ENCODE measurements at regions not wholly inside any gene's neighbourhood (a gene's known extent, or its start where the extent isn't known, plus 50 kb on each side); places are given as distances from the start of the nearest gene placed in this dataset.

- H3K9ac ChIP-seq (ENCODE audit: insufficient read depth in 1 of 2, low read length in 2 of 2), result no peak overlapping the region
- no peaks in the 10 kb centered on the region for H3K27me3 ChIP-seq (ENCODE audit: control insufficient read depth in 3 of 3, insufficient read depth in 3 of 3, low read length in 2 of 3)
- ATAC-seq (ENCODE audit: insufficient read depth, low FRiP score) (no peak), DNase-seq (no peak)
- H3K4me1 ChIP-seq (ENCODE audit: control insufficient read depth in 5 of 5, insufficient read depth in 5 of 5, low read length in 5 of 5), result no peaks in the 10 kb centered on the region
- TF ChIP-seq CTCF (IDR thresholded peaks at IDR 0.05; ENCODE audit: control extremely low read depth, extremely low read depth), result no peak
- H3K27ac ChIP-seq (ENCODE audit: low read depth in 1 of 2, low read length in 1 of 2), result no peak overlapping the region
- no peaks in the 10 kb centered on the region for H3K9me3 ChIP-seq (ENCODE audit: control insufficient read depth in 4 of 4, insufficient read depth in 3 of 4, low read length in 3 of 4)
- no peak overlapping the region for H3K4me3 ChIP-seq
- H3K36me3 ChIP-seq (ENCODE audit: control insufficient read depth in 4 of 4, insufficient read depth in 4 of 4, low read length in 4 of 4), result no peaks in the 10 kb centered on the region
These were observed 209.5 kb downstream of the IL15 start for GRCh38 chr4:141845901-141846300.

GRCh38 chr4:141849367-141849766, 213.0 kb downstream of the IL15 start:
- Histone ChIP-seq H3K27me3 (ENCODE audit: control insufficient read depth in 3 of 3, insufficient read depth in 3 of 3, low read length in 2 of 3) (no peaks in the 10 kb centered on the region), H3K9ac (ENCODE audit: insufficient read depth in 1 of 2, low read length in 2 of 2) (no peak overlapping the region), H3K4me1 (ENCODE audit: control insufficient read depth in 5 of 5, insufficient read depth in 5 of 5, low read length in 5 of 5) (no peaks in the 10 kb centered on the region), H3K9me3 (ENCODE audit: control insufficient read depth in 4 of 4, insufficient read depth in 3 of 4, low read length in 3 of 4) (peaks cover 0 to 2% (median 0%) of the 10 kb centered on the region in 4 donors), H3K36me3 (ENCODE audit: control insufficient read depth in 4 of 4, insufficient read depth in 4 of 4, low read length in 4 of 4) (no peaks in the 10 kb centered on the region), H3K4me3 (no peak overlapping the region), H3K27ac (ENCODE audit: low read depth in 1 of 2, low read length in 1 of 2) (no peak overlapping the region)
- 55 to 77% methylated on average over 1 of the region's 1 CpG for WGBS, 2 donors
- no peak for TF ChIP-seq CTCF (IDR thresholded peaks at IDR 0.05; ENCODE audit: control extremely low read depth, extremely low read depth)
- ATAC-seq (ENCODE audit: insufficient read depth, low FRiP score), result no peak
- no peak for DNase-seq

GRCh38 chr4:141849778-141850177, 213.4 kb downstream of the IL15 start:
- peaks cover 0 to 2% (median 0%) of the 10 kb centered on the region in 4 donors for H3K9me3 ChIP-seq (ENCODE audit: control insufficient read depth in 4 of 4, insufficient read depth in 3 of 4, low read length in 3 of 4)
- H3K27ac ChIP-seq (ENCODE audit: low read depth in 1 of 2, low read length in 1 of 2), result no peak overlapping the region
- no peaks in the 10 kb centered on the region for H3K27me3 ChIP-seq (ENCODE audit: control insufficient read depth in 3 of 3, insufficient read depth in 3 of 3, low read length in 2 of 3)
- no peak overlapping the region for H3K4me3 ChIP-seq
- no peak for TF ChIP-seq CTCF (IDR thresholded peaks at IDR 0.05; ENCODE audit: control extremely low read depth, extremely low read depth)
- 41 to 66% methylated on average over 1 of the region's 1 CpG for WGBS, 2 donors
- DNase-seq (peak in 1 of 3 donors; percentile 6), ATAC-seq (ENCODE audit: insufficient read depth, low FRiP score) (no peak)
- H3K9ac ChIP-seq (ENCODE audit: insufficient read depth in 1 of 2, low read length in 2 of 2), result no peak overlapping the region
- H3K4me1 ChIP-seq (ENCODE audit: control insufficient read depth in 5 of 5, insufficient read depth in 5 of 5, low read length in 5 of 5), result no peaks in the 10 kb centered on the region
- no peaks in the 10 kb centered on the region for H3K36me3 ChIP-seq (ENCODE audit: control insufficient read depth in 4 of 4, insufficient read depth in 4 of 4, low read length in 4 of 4)

- ATAC-seq (ENCODE audit: insufficient read depth, low FRiP score), result no peak
- 75 to 79% methylated on average over 2 of the region's 2 CpGs for WGBS, 2 donors
- Histone ChIP-seq H3K9me3 (ENCODE audit: control insufficient read depth in 4 of 4, insufficient read depth in 3 of 4, low read length in 3 of 4) (peaks cover 0 to 3% (median 1%) of the 10 kb centered on the region in 4 donors), H3K4me3 (no peak overlapping the region), H3K27me3 (ENCODE audit: control insufficient read depth in 3 of 3, insufficient read depth in 3 of 3, low read length in 2 of 3) (no peaks in the 10 kb centered on the region), H3K36me3 (ENCODE audit: control insufficient read depth in 4 of 4, insufficient read depth in 4 of 4, low read length in 4 of 4) (no peaks in the 10 kb centered on the region), H3K27ac (ENCODE audit: low read depth in 1 of 2, low read length in 1 of 2) (no peak overlapping the region), H3K4me1 (ENCODE audit: control insufficient read depth in 5 of 5, insufficient read depth in 5 of 5, low read length in 5 of 5) (no peaks in the 10 kb centered on the region), H3K9ac (ENCODE audit: insufficient read depth in 1 of 2, low read length in 2 of 2) (no peak overlapping the region)
- TF ChIP-seq CTCF (IDR thresholded peaks at IDR 0.05; ENCODE audit: control extremely low read depth, extremely low read depth), result no peak
- DNase-seq, result no peak
These were observed 215.0 kb downstream of the IL15 start for GRCh38 chr4:141851246-141851891.
